Activated CD4-positive, alpha-beta T cell treated with anti-CD3 and anti-CD28 coated beads for 36 hours (primary cell): ENCODE measurements at regions not wholly inside any gene's neighbourhood (a gene's known extent, or its start where the extent isn't known, plus 50 kb on each side); places are given as distances from the start of the nearest gene placed in this dataset.

Source experiments
- ATAC-seq: fragments of 200-7000 bp; cut with Tn5 transposase; one replicate; pipeline ENCODE4 v1.10.0; 2021; ENCODE audit warnings: mild to moderate bottlenecking, moderate library complexity
- CTCF ChIA-PET: fragments of 350-600 bp; sonication (Branson Sonifier 250); formaldehyde crosslinking; loops from one replicate; lab custom pipeline; 2021; ENCODE audit warnings: antibody characterized with exemption; lab: Charles Lee
- POLR2A ChIA-PET: fragments of 350-600 bp; sonication (Branson Sonifier 250); formaldehyde crosslinking; loops from one replicate; lab custom pipeline; 2021; ENCODE audit warnings: antibody characterized with exemption, inconsistent platforms; lab: Charles Lee
- DNase-seq: peaks from one replicate; pipeline ENCODE4 v3.0.0-alpha.2; 2020
- H3K27ac Mint-ChIP-seq: one replicate; pipeline ENCODE4 v1.8.0; 2021; ENCODE audit warnings: mixed read lengths
- H3K27me3 Mint-ChIP-seq: one replicate; pipeline ENCODE4 v1.8.0; 2021; ENCODE audit warnings: mixed read lengths
- H3K36me3 Mint-ChIP-seq: one replicate; pipeline ENCODE4 v1.8.0; 2021; ENCODE audit warnings: low read depth, mixed read lengths
- H3K4me1 Mint-ChIP-seq: one replicate; pipeline ENCODE4 v1.8.0; 2021; ENCODE audit warnings: mixed read lengths
- H3K4me3 Mint-ChIP-seq: one replicate; pipeline ENCODE4 v1.8.0; 2021; ENCODE audit warnings: mild to moderate bottlenecking, moderate library complexity, mixed read lengths
- H3K9me3 Mint-ChIP-seq: one replicate; pipeline ENCODE4 v1.8.0; 2021; ENCODE audit warnings: low read depth, mixed read lengths
- intact Hi-C, 2 experiments: fragments of 100-400 bp; cut with DNase I in 1 of 2; cut with micrococcal nuclease in 1 of 2; formaldehyde crosslinking; loops; one replicate each; pipeline versions ENCODE4 v1.14.2 to v1.15.1; 2022 to 2024; cut with DNase I, micrococcal nuclease

GRCh38 chr9:95755421-95755730 lies 120.1 kb upstream of the ERCC6L2 start:
- Mint-ChIP-seq H3K4me3 (no peak overlapping the region), H3K4me1 (peaks cover 4% of the 10 kb centered on the region), H3K36me3 (no peaks in the 10 kb centered on the region), H3K9me3 (no peaks in the 10 kb centered on the region), H3K27ac (no peak overlapping the region), H3K27me3 (peaks cover 7% of the 10 kb centered on the region)
- ATAC-seq (no peak), DNase-seq (no peak)
- intact Hi-C loops, result no loop called here
- ChIA-PET POLR2A (no interaction called here), CTCF (interaction anchor here (0.7 to 1.6 kb wide), 2 partner anchors 19 to 28 kb away, joined by 3 to 5 read pairs; no protein-coding TSS in a partner anchor)

- H3K4me1 Mint-ChIP-seq, result peaks cover 7% of the 10 kb centered on the region
- no peaks in the 10 kb centered on the region for H3K36me3 Mint-ChIP-seq
- no peak for ATAC-seq
- no peak overlapping the region for H3K4me3 Mint-ChIP-seq
- CTCF ChIA-PET, result interaction anchor here (0.9 kb wide), 1 partner anchor 14 kb away, joined by 3 read pairs; no protein-coding TSS in a partner anchor
- no peak overlapping the region for H3K27ac Mint-ChIP-seq
- POLR2A ChIA-PET, result no interaction called here
- no peaks in the 10 kb centered on the region for H3K9me3 Mint-ChIP-seq
- DNase-seq, result no peak
- peaks cover 7% of the 10 kb centered on the region for H3K27me3 Mint-ChIP-seq
- intact Hi-C loops, result no loop called here
These were observed 120.7 kb upstream of the ERCC6L2 start for GRCh38 chr9:95754533-95755420.

- Mint-ChIP-seq H3K4me3 (no peak overlapping the region), H3K27ac (no peak overlapping the region), H3K4me1 (peaks cover 10% of the 10 kb centered on the region), H3K27me3 (peaks cover 7% of the 10 kb centered on the region), H3K36me3 (no peaks in the 10 kb centered on the region), H3K9me3 (no peaks in the 10 kb centered on the region)
- ATAC-seq, result no peak
- CTCF ChIA-PET, result interaction anchor here (0.9 kb wide), 1 partner anchor 13 kb away, joined by 3 read pairs; no protein-coding TSS in a partner anchor
- POLR2A ChIA-PET, result no interaction called here
- no peak for DNase-seq
- intact Hi-C loops, result no loop called here
These were observed 121.6 kb upstream of the ERCC6L2 start for GRCh38 chr9:95753762-95754465.

- ChIA-PET CTCF (no interaction called here), POLR2A (no interaction called here)
- no peak for DNase-seq
- H3K36me3 Mint-ChIP-seq, result no peaks in the 10 kb centered on the region
- peaks cover 12% of the 10 kb centered on the region for H3K27me3 Mint-ChIP-seq
- ATAC-seq, result no peak
- no peak overlapping the region for H3K27ac Mint-ChIP-seq
- no peaks in the 10 kb centered on the region for H3K9me3 Mint-ChIP-seq
- peaks cover 10% of the 10 kb centered on the region for H3K4me1 Mint-ChIP-seq
- no peak overlapping the region for H3K4me3 Mint-ChIP-seq
- intact Hi-C loops, result no loop called here
These were observed 123.3 kb upstream of the ERCC6L2 start for GRCh38 chr9:95752129-95752731.

- Mint-ChIP-seq H3K9me3 (no peaks in the 10 kb centered on the region), H3K27me3 (peaks cover 12% of the 10 kb centered on the region), H3K4me1 (peaks cover 10% of the 10 kb centered on the region), H3K27ac (no peak overlapping the region), H3K36me3 (no peaks in the 10 kb centered on the region), H3K4me3 (no peak overlapping the region)
- POLR2A ChIA-PET, result no interaction called here
- ATAC-seq (no peak), DNase-seq (no peak)
- CTCF ChIA-PET, result no interaction called here
- intact Hi-C loops, result no loop called here
These were observed 124.0 kb upstream of the ERCC6L2 start for GRCh38 chr9:95751520-95751790.

GRCh38 chr9:95750725-95751519 lies 124.6 kb upstream of the ERCC6L2 start:
- DNase-seq (peak; percentile 53), ATAC-seq (peak; percentile 76)
- CTCF ChIA-PET, result no interaction called here
- Mint-ChIP-seq H3K27ac (peak overlapping the region; percentile 30), H3K27me3 (peaks cover 12% of the 10 kb centered on the region), H3K4me3 (no peak overlapping the region), H3K9me3 (no peaks in the 10 kb centered on the region), H3K36me3 (no peaks in the 10 kb centered on the region), H3K4me1 (peaks cover 10% of the 10 kb centered on the region)
- intact Hi-C loops, result loop anchor here in 1 of 2 experiments (1.0 kb wide), 1 partner anchor 27 kb away; no protein-coding TSS in a partner anchor
- POLR2A ChIA-PET, result no interaction called here

- ATAC-seq (no peak), DNase-seq (no peak)
- Mint-ChIP-seq H3K27ac (no peak overlapping the region), H3K4me3 (no peak overlapping the region), H3K36me3 (no peaks in the 10 kb centered on the region), H3K27me3 (peaks cover 12% of the 10 kb centered on the region), H3K4me1 (peaks cover 10% of the 10 kb centered on the region), H3K9me3 (no peaks in the 10 kb centered on the region)
- ChIA-PET POLR2A (no interaction called here), CTCF (interaction anchor here (0.6 to 0.7 kb wide), 3 partner anchors 113 to 569 kb away, joined by 3 to 4 read pairs (median 3); no protein-coding TSS in a partner anchor)
- intact Hi-C loops, result no loop called here
These were observed 126.0 kb upstream of the ERCC6L2 start for GRCh38 chr9:95749493-95749892.

GRCh38 chr9:95746408-95747180 lies 128.9 kb upstream of the ERCC6L2 start:
- no peak for ATAC-seq
- ChIA-PET CTCF (interaction anchor here (0.6 to 1.2 kb wide), 3 partner anchors 12 to 1167 kb away, joined by 3 read pairs; no protein-coding TSS in a partner anchor), POLR2A (no interaction called here)
- Mint-ChIP-seq H3K27ac (no peak overlapping the region), H3K9me3 (no peaks in the 10 kb centered on the region), H3K4me1 (peaks cover 10% of the 10 kb centered on the region), H3K36me3 (no peaks in the 10 kb centered on the region), H3K27me3 (peaks cover 17% of the 10 kb centered on the region), H3K4me3 (no peak overlapping the region)
- intact Hi-C loops, result no loop called here
- DNase-seq, result no peak

GRCh38 chr9:95742821-95743220 lies 132.7 kb upstream of the ERCC6L2 start:
- CTCF ChIA-PET, result interaction anchor here (0.5 kb wide), 1 partner anchor 715 kb away, joined by 4 read pairs; no protein-coding TSS in a partner anchor
- ATAC-seq, result no peak
- H3K27me3 Mint-ChIP-seq, result peaks cover 8% of the 10 kb centered on the region
- H3K27ac Mint-ChIP-seq, result no peak overlapping the region
- DNase-seq, result no peak
- no peaks in the 10 kb centered on the region for H3K9me3 Mint-ChIP-seq
- POLR2A ChIA-PET, result interaction anchor here (0.6 kb wide), 1 partner anchor 668 kb away, joined by 7 read pairs; no protein-coding TSS in a partner anchor
- H3K4me1 Mint-ChIP-seq, result no peaks in the 10 kb centered on the region
- H3K36me3 Mint-ChIP-seq, result no peaks in the 10 kb centered on the region
- no peak overlapping the region for H3K4me3 Mint-ChIP-seq
- intact Hi-C loops, result no loop called here

GRCh38 chr9:95741631-95742030 lies 133.9 kb upstream of the ERCC6L2 start:
- no peak for ATAC-seq
- Mint-ChIP-seq H3K4me3 (no peak overlapping the region), H3K27ac (no peak overlapping the region)

More at GRCh38 chr9:95741631-95742030, 133.9 kb upstream of the ERCC6L2 start:
- ChIA-PET POLR2A (no interaction called here), CTCF (interaction anchor here (1.1 kb wide), 1 partner anchor 12 kb away, joined by 3 read pairs; no protein-coding TSS in a partner anchor)
- Mint-ChIP-seq H3K9me3 (no peaks in the 10 kb centered on the region), H3K4me1 (no peaks in the 10 kb centered on the region), H3K36me3 (no peaks in the 10 kb centered on the region), H3K27me3 (peaks cover 8% of the 10 kb centered on the region)
- no peak for DNase-seq
- intact Hi-C loops, result no loop called here
